ENCODE measurements at regions not wholly inside any gene's neighbourhood (a gene's known extent, or its start where the extent isn't known, plus 50 kb on each side); places are given as distances from the start of the nearest gene placed in this dataset.
"Not testable (repeated sequence)": the region's sequence is repeated elsewhere in the genome, so short reads cannot be mapped to it uniquely, and the experiment has no call there.

DNA sequence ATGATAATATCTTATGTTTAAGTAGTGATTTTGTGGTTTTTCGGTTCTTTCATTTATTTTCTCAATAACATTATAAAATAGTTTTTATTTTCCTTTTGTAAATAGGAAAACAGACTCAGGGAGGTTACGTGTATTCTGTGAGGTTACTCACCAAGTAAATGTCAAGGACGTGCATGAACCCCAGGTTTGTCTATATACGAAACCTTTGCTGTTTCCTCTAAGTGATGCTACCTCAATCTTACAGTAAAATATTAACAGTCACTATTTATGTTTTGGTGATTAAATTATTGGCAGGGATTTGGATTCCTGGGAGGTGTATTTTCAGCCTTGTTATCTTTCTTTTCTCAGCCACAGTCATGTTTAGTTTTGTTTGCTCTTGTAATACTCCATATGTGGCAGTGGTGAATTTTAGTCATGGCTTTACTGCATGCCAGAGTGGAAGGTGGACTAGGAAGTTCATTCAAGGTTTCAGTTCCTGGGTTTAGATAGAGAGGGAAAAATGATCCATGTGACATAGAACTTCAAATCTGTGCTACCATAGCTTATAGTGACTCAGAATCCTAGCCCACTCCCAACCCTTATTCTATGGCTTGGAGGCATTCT is 139.9 kb downstream of the ARL4A start:
- no peaks in the 10 kb centered on the region for H3K27me3 ChIP-seq (ENCODE audit: insufficient read depth, low read length)
- no peak overlapping the region for H2AFZ ChIP-seq (ENCODE audit: low read length, unreplicated experiment)
- H3K79me2 ChIP-seq (ENCODE audit: control insufficient read depth, insufficient read depth, low read length, unreplicated experiment), result no peaks in the 10 kb centered on the region
- H3K36me3 ChIP-seq (ENCODE audit: insufficient read depth, low read length), result no peaks in the 10 kb centered on the region
- no peak overlapping the region for H3K27ac ChIP-seq (ENCODE audit: low read depth, low read length)
- peaks cover 4% of the 10 kb centered on the region for H3K4me1 ChIP-seq (ENCODE audit: control insufficient read depth, insufficient read depth, low read length, unreplicated experiment)
- no peak overlapping the region for H3K4me3 ChIP-seq (ENCODE audit: low read depth, low read length)

DNA sequence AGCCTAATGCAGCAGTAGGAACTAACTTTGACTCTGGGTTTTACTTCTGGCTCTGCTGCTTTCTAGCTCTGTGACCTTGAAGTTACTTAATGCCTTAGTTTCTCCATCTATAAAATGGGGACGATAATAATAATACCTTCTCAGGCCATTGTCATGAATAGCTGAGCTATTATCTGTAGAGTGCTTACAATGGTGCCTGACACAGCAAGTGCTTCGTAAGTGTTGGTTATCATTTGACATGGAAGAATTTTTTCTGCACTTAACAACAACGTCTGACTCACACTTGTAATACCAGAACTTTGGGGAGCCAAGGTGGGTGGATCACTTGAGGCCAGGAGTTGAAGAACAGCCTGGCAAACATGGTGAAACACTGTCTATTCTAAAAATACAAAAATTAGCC is 140.5 kb downstream of the ARL4A start:
- Histone ChIP-seq H3K4me1 (ENCODE audit: control insufficient read depth, insufficient read depth, low read length, unreplicated experiment) (peaks cover 4% of the 10 kb centered on the region), H3K27ac (ENCODE audit: low read depth, low read length) (no peak overlapping the region), H3K36me3 (ENCODE audit: insufficient read depth, low read length) (no peaks in the 10 kb centered on the region), H2AFZ (ENCODE audit: low read length, unreplicated experiment) (no peak overlapping the region), H3K79me2 (ENCODE audit: control insufficient read depth, insufficient read depth, low read length, unreplicated experiment) (no peaks in the 10 kb centered on the region), H3K27me3 (ENCODE audit: insufficient read depth, low read length) (no peaks in the 10 kb centered on the region), H3K4me3 (ENCODE audit: low read depth, low read length) (no peak overlapping the region)

GRCh38 chr7:12831024-12831423 is 143.6 kb downstream of the ARL4A start:
- Histone ChIP-seq H2AFZ (ENCODE audit: low read length, unreplicated experiment) (no peak overlapping the region), H3K36me3 (ENCODE audit: insufficient read depth, low read length) (no peaks in the 10 kb centered on the region), H3K27ac (ENCODE audit: low read depth, low read length) (no peak overlapping the region), H3K4me1 (ENCODE audit: control insufficient read depth, insufficient read depth, low read length, unreplicated experiment) (peaks cover 4% of the 10 kb centered on the region), H3K27me3 (ENCODE audit: insufficient read depth, low read length) (no peaks in the 10 kb centered on the region), H3K4me3 (ENCODE audit: low read depth, low read length) (no peak overlapping the region), H3K79me2 (ENCODE audit: control insufficient read depth, insufficient read depth, low read length, unreplicated experiment) (no peaks in the 10 kb centered on the region)

DNA sequence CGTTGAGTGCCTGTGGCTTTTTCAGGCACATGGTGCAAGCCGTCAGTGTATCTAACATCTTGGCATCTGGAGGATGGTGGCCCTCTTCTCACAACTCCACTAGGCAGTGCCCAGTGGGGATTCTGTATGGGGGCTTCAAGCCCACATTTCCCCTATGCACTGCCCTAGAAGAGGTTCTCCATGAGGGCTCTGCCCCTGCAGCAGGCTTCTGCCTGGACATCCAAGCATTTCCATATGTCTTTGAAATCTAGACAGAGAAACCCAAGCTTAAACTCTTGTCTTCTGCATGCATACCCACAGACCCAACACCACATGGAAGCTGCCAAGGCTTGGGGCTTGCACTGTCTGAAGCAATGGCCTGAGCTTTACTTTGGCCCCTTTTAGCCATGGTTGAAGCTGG is 146.4 kb downstream of the ARL4A start:
- Histone ChIP-seq H3K4me3 (ENCODE audit: low read depth, low read length) (no peak overlapping the region), H3K4me1 (ENCODE audit: control insufficient read depth, insufficient read depth, low read length, unreplicated experiment) (no peaks in the 10 kb centered on the region), H3K27me3 (ENCODE audit: insufficient read depth, low read length) (no peaks in the 10 kb centered on the region), H3K36me3 (ENCODE audit: insufficient read depth, low read length) (no peaks in the 10 kb centered on the region), H3K79me2 (ENCODE audit: control insufficient read depth, insufficient read depth, low read length, unreplicated experiment) (no peaks in the 10 kb centered on the region), H3K27ac (ENCODE audit: low read depth, low read length) (no peak overlapping the region), H2AFZ (ENCODE audit: low read length, unreplicated experiment) (no peak overlapping the region)

DNA sequence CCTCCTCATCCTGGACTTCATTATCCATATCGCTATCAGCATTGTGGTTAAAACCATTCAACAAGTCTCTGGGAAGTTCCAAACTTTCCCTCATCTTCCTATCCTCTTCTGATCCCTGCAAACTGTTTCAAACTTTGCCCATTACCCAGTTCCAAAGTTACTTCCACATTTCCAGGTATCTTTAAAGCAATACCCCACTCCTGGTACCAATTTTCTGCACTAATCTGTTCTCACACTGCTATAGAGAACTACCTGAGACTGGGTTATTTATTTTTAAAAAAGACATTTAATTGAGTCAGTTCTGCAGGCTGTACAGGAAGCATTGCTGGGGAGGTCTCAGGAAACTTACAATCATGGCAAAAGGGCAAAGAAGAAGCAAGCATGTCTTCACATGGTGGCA is 147.3 kb downstream of the ARL4A start:
- Histone ChIP-seq H3K4me1 (ENCODE audit: control insufficient read depth, insufficient read depth, low read length, unreplicated experiment) (no peaks in the 10 kb centered on the region), H3K27me3 (ENCODE audit: insufficient read depth, low read length) (no peaks in the 10 kb centered on the region), H3K36me3 (ENCODE audit: insufficient read depth, low read length) (no peaks in the 10 kb centered on the region), H3K4me3 (ENCODE audit: low read depth, low read length) (no peak overlapping the region), H3K79me2 (ENCODE audit: control insufficient read depth, insufficient read depth, low read length, unreplicated experiment) (no peaks in the 10 kb centered on the region), H3K27ac (ENCODE audit: low read depth, low read length) (no peak overlapping the region), H2AFZ (ENCODE audit: low read length, unreplicated experiment) (no peak overlapping the region)

- no peak overlapping the region for H3K4me3 ChIP-seq (ENCODE audit: low read depth, low read length)
- H3K79me2 ChIP-seq (ENCODE audit: control insufficient read depth, insufficient read depth, low read length, unreplicated experiment), result no peaks in the 10 kb centered on the region
- no peak overlapping the region for H2AFZ ChIP-seq (ENCODE audit: low read length, unreplicated experiment)
- no peaks in the 10 kb centered on the region for H3K27me3 ChIP-seq (ENCODE audit: insufficient read depth, low read length)
- no peaks in the 10 kb centered on the region for H3K4me1 ChIP-seq (ENCODE audit: control insufficient read depth, insufficient read depth, low read length, unreplicated experiment)
- H3K36me3 ChIP-seq (ENCODE audit: insufficient read depth, low read length), result no peaks in the 10 kb centered on the region
- no peak overlapping the region for H3K27ac ChIP-seq (ENCODE audit: low read depth, low read length)
These were observed 152.2 kb downstream of the ARL4A start for GRCh38 chr7:12839508-12840153.

DNA sequence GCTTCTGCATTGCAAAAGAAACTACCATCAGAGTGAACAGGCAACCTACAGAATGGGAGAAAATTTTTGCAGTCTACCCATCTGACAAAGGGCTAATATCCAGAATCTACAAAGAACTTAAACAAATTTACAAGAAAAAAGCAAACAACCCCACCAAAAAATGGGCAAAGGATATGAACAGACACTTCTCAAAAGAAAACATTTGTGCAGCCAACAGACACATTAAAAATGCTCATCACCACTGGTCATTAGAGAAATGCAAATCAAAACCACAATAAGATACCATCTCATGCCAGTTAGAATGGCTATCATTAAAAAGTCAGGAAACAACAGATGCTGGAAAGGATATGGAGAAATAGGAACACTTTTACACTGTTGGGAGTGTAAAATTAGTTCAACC is 157.3 kb downstream of the ARL4A start:
- not testable (repeated sequence) for H2AFZ ChIP-seq (ENCODE audit: low read length, unreplicated experiment); H3K4me1 ChIP-seq (ENCODE audit: control insufficient read depth, insufficient read depth, low read length, unreplicated experiment); H3K36me3 ChIP-seq (ENCODE audit: insufficient read depth, low read length); H3K27ac ChIP-seq (ENCODE audit: low read depth, low read length); H3K79me2 ChIP-seq (ENCODE audit: control insufficient read depth, insufficient read depth, low read length, unreplicated experiment); H3K27me3 ChIP-seq (ENCODE audit: insufficient read depth, low read length); H3K4me3 ChIP-seq (ENCODE audit: low read depth, low read length)

DNA sequence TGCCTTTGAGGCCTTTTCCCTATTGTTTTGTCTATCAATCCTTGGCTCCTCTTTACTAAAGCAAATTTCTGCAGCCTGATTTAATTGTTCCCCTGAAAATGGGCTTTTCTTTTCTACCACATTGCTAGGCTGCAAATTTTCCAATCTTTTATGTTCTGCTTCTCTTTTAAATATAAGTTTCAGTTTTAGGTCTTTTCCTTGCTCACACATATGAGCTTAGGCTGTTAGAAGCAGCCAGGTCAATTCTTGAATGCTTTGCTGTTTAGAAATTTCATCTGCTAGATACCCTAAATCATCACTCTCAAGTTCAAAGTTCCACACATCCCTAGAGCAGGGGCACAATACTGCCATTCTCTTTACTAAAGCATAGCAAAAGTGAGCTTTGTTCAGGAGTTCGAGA is 159.6 kb downstream of the ARL4A start:
- no peak overlapping the region for H2AFZ ChIP-seq (ENCODE audit: low read length, unreplicated experiment)
- no peaks in the 10 kb centered on the region for H3K36me3 ChIP-seq (ENCODE audit: insufficient read depth, low read length)
- no peaks in the 10 kb centered on the region for H3K79me2 ChIP-seq (ENCODE audit: control insufficient read depth, insufficient read depth, low read length, unreplicated experiment)
- no peaks in the 10 kb centered on the region for H3K27me3 ChIP-seq (ENCODE audit: insufficient read depth, low read length)
- H3K4me3 ChIP-seq (ENCODE audit: low read depth, low read length), result no peak overlapping the region
- no peak overlapping the region for H3K27ac ChIP-seq (ENCODE audit: low read depth, low read length)
- peaks cover 8% of the 10 kb centered on the region for H3K4me1 ChIP-seq (ENCODE audit: control insufficient read depth, insufficient read depth, low read length, unreplicated experiment)

DNA sequence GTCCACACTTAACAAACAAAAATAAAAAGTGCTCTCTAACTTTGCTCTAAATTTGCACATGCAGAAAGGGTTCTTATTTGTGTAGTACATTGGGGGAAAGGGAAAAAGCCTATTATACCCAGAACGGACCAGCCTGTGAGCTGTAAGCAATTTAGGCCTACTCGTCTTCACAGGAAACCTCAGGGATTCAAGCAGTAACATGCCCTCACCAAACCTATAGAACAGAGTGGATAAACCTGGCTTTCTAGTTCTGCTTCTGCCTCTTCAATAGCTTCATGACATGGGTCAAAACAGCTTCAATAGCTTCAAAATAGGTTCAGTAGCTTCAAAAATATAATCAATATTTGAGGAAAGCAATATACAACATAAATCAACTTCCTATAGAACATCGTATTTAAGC is 163.7 kb downstream of the ARL4A start:
- no peaks in the 10 kb centered on the region for H3K36me3 ChIP-seq (ENCODE audit: insufficient read depth, low read length)
- peaks cover 11% of the 10 kb centered on the region for H3K4me1 ChIP-seq (ENCODE audit: control insufficient read depth, insufficient read depth, low read length, unreplicated experiment)
- no peaks in the 10 kb centered on the region for H3K27me3 ChIP-seq (ENCODE audit: insufficient read depth, low read length)
- no peak overlapping the region for H2AFZ ChIP-seq (ENCODE audit: low read length, unreplicated experiment)
- H3K4me3 ChIP-seq (ENCODE audit: low read depth, low read length), result no peak overlapping the region
- H3K79me2 ChIP-seq (ENCODE audit: control insufficient read depth, insufficient read depth, low read length, unreplicated experiment), result no peaks in the 10 kb centered on the region
- no peak overlapping the region for H3K27ac ChIP-seq (ENCODE audit: low read depth, low read length)

GRCh38 chr7:12851841-12852240 is 164.4 kb downstream of the ARL4A start:
- Histone ChIP-seq H3K36me3 (ENCODE audit: insufficient read depth, low read length) (no peaks in the 10 kb centered on the region), H3K4me1 (ENCODE audit: control insufficient read depth, insufficient read depth, low read length, unreplicated experiment) (peaks cover 11% of the 10 kb centered on the region)

DNA sequence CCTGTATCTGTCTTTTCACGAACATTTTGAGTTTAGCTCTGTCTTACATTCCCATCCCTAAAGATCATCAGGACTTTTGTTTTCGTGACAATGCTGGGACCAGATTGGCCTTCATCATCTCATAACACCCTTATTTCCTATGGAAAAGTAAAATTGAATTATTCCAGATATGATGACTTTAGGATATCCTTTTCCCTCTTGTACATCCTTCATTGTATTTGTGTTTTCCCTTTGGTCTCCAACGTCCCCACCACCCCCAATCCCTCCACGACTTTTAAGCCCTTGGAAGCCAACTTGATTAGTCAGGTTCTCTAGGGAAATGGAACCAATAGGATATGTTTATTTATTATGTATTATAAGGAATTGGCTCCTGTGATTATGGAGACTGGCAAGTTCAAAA is 167.6 kb downstream of the ARL4A start:
- Histone ChIP-seq H3K27ac (ENCODE audit: low read depth, low read length) (no peak overlapping the region), H3K27me3 (ENCODE audit: insufficient read depth, low read length) (no peaks in the 10 kb centered on the region), H2AFZ (ENCODE audit: low read length, unreplicated experiment) (no peak overlapping the region), H3K4me3 (ENCODE audit: low read depth, low read length) (no peak overlapping the region), H3K36me3 (ENCODE audit: insufficient read depth, low read length) (no peaks in the 10 kb centered on the region), H3K4me1 (ENCODE audit: control insufficient read depth, insufficient read depth, low read length, unreplicated experiment) (peaks cover 11% of the 10 kb centered on the region), H3K79me2 (ENCODE audit: control insufficient read depth, insufficient read depth, low read length, unreplicated experiment) (no peaks in the 10 kb centered on the region)

More at GRCh38 chr7:12851841-12852240, 164.4 kb downstream of the ARL4A start:
- Histone ChIP-seq H2AFZ (ENCODE audit: low read length, unreplicated experiment) (no peak overlapping the region), H3K27me3 (ENCODE audit: insufficient read depth, low read length) (no peaks in the 10 kb centered on the region), H3K27ac (ENCODE audit: low read depth, low read length) (no peak overlapping the region), H3K4me3 (ENCODE audit: low read depth, low read length) (no peak overlapping the region), H3K79me2 (ENCODE audit: control insufficient read depth, insufficient read depth, low read length, unreplicated experiment) (no peaks in the 10 kb centered on the region)
